ENCODE measurements at regions not wholly inside any gene's neighbourhood (a gene's known extent, or its start where the extent isn't known, plus 50 kb on each side); places are given as distances from the start of the nearest gene placed in this dataset.
"Not testable (repeated sequence)": the region's sequence is repeated elsewhere in the genome, so short reads cannot be mapped to it uniquely, and the experiment has no call there.

GRCh38 chr4:107389965-107390364, 330.1 kb downstream of the PAPSS1 start:
- DNase-seq: no peak

GRCh38 chr4:107388736-107389274, 331.2 kb downstream of the PAPSS1 start:
- DNase-seq: no peak

GRCh38 chr4:107380836-107381438, 339.1 kb downstream of the PAPSS1 start:
- no peak for DNase-seq

DNA sequence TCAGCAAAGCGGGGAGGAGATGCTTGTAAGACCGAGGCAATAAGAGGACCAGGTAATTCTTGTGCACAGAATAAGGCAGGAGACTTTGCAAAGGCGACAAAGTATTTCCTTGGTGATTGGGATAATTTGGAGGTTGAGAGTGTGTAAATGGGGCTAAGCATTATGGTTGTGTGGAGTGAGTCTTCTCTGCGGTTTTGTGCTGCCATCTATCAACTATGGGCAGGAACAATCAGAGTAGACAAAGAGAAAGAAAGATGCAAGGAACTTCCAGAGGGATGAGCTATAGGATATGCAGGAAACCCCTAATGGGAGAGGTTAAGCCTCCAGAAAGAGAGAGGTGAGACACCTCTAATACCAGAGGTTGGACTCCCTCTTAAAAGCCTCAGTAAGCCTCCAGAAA, 339.8 kb downstream of the PAPSS1 start:
- no peak for DNase-seq

- DNase-seq: peak in 1 of 3 experiments; percentile 22
Measured at GRCh38 chr4:107379054-107379869, 340.8 kb downstream of the PAPSS1 start.

DNA sequence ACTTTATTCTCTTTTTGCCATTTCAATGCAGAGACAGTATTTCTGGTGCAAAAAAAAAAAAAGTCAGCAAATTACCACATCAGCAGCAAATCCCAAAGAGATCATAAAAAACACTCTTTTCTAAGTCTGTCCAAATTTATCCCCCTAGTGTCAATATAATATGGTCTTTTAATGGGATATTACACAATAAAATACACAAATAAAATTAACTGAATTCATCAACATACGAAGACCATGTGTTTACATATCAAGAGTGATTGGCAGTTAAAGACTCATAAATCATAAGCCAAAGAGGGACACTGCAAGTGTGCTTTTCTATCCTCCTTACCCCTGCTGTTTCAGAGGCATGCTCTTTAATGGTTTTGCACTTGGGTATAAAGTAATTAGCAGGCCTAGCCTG, 340.2 kb upstream of the DKK2 start:
- DNase-seq: peak in 2 of 3 experiments; percentile 60 to 94

DNA sequence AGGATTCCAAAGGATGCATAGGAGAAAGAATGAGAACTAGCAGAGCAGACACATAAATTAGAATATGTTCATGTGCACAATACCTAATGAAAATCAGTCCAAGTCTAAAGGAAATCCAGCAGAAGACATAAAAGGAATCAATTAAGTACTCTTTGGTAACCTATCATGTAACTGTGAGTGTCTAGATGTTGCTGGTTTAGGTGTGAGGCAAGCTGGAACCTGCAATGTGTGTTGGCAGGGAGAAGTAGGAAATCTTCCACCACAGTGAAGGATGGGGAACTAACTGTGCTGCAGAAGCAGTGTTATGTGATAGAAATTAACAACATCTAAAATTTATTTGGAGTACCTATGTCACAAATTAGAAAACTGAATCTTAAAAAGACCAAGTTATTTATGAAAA, 330.8 kb upstream of the DKK2 start:
- DNase-seq: peak in 1 of 3 experiments; percentile 56

- DNase-seq: no peak
Measured at GRCh38 chr4:107366016-107366735, 330.1 kb upstream of the DKK2 start.

- DNase-seq: no peak
Measured at GRCh38 chr4:107363125-107363524, 327.0 kb upstream of the DKK2 start.

GRCh38 chr4:107359208-107359607, 323.1 kb upstream of the DKK2 start:
- DNase-seq: no peak

GRCh38 chr4:107354304-107354703, 318.2 kb upstream of the DKK2 start:
- not testable (repeated sequence) for DNase-seq

- DNase-seq: no peak
Measured at GRCh38 chr4:107351196-107351595, 315.1 kb upstream of the DKK2 start.

- no peak for DNase-seq
Measured at GRCh38 chr4:107349732-107350131, 313.6 kb upstream of the DKK2 start.

- no peak for DNase-seq
Measured at GRCh38 chr4:107349266-107349665, 313.2 kb upstream of the DKK2 start.

- DNase-seq: no peak
Measured at GRCh38 chr4:107348188-107349050, 312.3 kb upstream of the DKK2 start.

GRCh38 chr4:107333518-107333917, 297.4 kb upstream of the DKK2 start:
- DNase-seq: no peak

DNA sequence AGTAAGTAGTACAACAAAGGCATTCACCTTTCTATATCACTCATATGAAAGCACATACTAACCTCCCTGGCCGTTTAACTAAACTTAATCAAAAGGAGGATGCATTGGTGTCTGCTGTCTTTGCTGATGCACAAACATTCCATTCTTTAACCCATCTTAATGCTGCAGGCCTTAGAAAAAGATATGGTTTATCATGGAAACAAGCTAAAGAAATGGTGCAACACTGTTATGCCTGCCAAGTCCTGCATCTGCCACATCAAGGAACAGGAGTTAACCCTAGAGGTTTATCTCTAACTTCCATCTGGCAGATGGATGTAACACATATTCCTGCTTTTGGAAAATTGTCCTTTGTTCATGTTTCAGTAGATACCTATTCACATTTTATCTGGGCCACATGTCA, 296.5 kb upstream of the DKK2 start:
- DNase-seq: not testable (repeated sequence)

DNA sequence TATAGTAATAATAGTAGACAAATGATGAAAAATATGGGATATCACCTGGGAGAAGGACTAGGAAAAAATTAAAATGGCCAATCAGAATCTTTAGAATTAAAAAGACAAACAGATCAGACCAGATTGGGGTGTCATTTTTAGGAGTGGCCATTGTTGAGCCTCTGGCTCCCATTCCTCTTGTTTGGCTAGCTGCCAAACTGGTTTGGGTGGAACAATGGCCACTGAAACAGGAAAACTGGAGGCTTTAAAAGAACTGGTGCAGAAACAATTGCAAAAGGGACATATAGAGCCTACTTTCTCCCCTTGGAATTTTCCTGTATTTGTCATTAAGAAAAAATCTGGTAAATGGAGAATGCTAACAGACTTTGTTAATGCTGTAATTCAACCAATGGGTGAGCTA, 294.8 kb upstream of the DKK2 start:
- DNase-seq: peak in 2 of 3 experiments; percentile 4 to 47

GRCh38 chr4:107319386-107319785, 283.3 kb upstream of the DKK2 start:
- no peak for DNase-seq

DNA sequence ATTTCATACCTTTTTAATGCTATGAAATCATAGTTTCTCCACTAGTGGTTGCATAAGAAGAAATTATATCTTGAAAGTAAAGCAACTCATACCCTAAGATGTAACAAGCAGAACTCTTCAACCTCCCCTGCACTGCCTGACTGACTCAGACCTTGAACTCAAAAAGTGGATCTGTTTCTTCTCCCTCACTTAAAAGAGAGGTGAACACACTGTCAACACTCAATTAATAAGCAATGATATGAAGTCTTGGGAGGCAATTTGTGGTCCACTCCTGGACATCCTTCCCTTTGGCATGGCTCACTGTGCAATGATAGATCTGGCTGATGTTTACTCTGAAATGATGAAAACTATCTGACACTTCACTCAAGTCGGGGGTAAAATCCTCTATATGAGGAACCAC, 282.0 kb upstream of the DKK2 start:
- no peak for DNase-seq

- DNase-seq: no peak
Measured at GRCh38 chr4:107317611-107318010, 281.5 kb upstream of the DKK2 start.

DNA sequence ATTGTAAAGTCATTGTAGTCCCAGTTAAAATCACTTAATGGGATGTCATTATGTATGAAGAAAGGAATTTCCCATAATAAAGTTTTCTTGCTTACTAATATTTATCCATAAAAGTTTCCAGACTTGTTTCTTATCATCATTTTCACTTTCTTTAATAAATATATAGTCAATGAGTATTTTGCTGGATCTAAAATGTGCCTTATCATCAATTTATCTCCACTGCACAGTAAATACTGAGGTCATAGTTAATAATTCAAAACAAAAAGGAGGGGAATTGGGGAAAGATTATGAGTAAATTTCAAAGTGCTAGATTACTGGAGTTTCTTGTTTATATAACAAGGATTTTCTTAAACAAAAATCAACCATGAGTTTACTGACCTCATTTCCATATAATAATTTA, 279.5 kb upstream of the DKK2 start:
- DNase-seq: no peak

GRCh38 chr4:107314156-107314555, 278.0 kb upstream of the DKK2 start:
- DNase-seq: no peak
